ENCODE measurements at regions not wholly inside any gene's neighbourhood (a gene's known extent, or its start where the extent isn't known, plus 50 kb on each side); places are given as distances from the start of the nearest gene placed in this dataset.
"Not testable (repeated sequence)": the region's sequence is repeated elsewhere in the genome, so short reads cannot be mapped to it uniquely, and the experiment has no call there.

DNA sequence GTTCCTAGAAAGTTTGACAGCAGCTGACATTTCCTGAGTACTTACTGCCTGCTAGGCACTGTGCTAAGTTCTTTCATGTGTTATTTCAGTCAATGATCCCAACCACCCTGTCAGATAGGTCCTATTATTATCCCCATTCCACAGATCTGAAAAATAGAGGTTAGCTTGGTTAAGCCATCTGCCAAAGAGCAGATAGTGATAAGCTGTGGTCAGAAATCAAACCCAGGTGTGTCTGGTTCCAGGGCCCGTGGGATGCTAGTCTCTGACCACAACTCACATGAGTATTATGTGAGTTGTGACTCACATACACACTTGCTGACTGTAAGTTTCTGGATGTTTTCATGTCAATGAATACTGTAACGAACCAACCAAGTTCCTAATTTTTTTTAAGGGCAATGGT lies 132.0 kb upstream of the APCDD1 start:
- DNase-seq (ENCODE audit: low read depth in 4 of 4, low spot score in 2 of 4), result no peak

GRCh38 chr18:10329101-10329500 lies 125.3 kb upstream of the APCDD1 start:
- no peak for DNase-seq (ENCODE audit: low read depth in 4 of 4, low spot score in 2 of 4)

GRCh38 chr18:10330428-10330827 lies 124.0 kb upstream of the APCDD1 start:
- DNase-seq (ENCODE audit: low read depth in 4 of 4, low spot score in 2 of 4), result no peak

DNA sequence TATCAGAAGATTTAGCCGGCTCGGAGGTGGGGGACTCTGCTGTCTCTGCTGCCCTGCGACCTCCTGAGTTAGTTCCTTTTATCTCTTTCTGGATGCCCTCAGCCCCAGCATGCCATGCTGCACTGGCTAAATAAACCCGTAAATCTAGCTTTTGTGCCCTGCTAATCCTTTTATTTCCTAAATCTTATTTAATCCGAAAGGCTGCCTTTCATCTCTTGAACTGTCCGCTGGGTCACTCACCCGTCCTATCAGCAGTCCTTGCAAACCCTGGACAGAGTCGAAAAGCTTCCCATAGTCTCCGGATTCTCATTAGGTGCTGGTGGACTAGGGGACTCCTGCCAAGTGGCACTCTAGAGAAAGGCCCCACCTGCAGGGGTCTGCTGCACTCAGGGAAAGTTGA lies 122.0 kb upstream of the APCDD1 start:
- DNase-seq (ENCODE audit: low read depth in 4 of 4, low spot score in 2 of 4), result no peak

DNA sequence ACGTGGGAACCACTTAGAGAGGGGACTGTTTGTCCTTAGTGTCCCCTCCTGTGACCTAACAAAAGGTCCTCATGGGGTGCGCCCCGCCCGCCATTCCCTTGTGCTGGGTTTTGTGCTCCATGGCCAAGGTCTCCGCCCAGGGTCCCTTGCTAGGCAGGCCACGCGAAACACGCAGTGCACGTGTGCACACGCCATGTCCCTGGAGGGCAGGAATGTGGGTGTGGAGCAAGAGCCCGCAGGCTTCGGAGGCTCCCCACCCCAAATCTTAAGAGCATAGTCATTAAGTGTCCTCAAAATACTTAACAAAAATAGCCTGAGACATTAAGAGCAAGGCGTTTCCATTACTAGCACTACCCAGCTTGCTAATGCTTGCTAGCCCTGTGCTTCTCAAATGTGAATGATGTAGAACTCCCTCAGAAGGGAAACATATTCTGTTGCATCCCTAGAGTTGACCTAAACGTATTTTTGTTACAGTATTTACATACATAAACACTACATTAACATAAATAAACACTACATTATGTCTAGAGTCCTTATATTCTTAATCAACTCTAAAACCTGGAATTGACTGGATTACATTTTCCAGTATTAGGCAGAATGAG lies 117.6 kb upstream of the APCDD1 start:
- no peak for DNase-seq (ENCODE audit: low read depth in 4 of 4, low spot score in 2 of 4)

DNA sequence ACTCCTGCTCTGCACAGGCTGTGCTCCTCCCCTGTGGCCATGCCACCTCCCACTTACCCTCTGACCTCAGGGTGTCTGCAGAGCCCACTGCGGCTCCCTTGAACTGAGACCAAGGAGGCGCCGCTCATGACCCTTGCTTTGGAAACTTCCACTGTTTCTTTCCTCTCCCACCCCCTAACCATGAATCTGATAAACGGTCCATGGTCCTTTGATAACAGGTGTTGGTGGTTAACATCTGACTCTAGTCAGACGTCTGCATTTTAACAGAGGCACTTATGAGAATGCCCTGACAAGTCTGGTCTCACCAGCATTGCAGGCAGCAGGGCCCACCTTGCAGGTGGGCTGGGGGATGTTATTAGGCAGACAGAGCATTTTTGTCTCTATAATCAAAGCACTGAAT lies 113.6 kb upstream of the APCDD1 start:
- DNase-seq (ENCODE audit: low read depth in 4 of 4, low spot score in 2 of 4), result no peak

- DNase-seq (ENCODE audit: low read depth in 4 of 4, low spot score in 2 of 4), result no peak
These were observed 110.7 kb upstream of the APCDD1 start for GRCh38 chr18:10343778-10344177.

GRCh38 chr18:10346749-10347415 lies 107.6 kb upstream of the APCDD1 start:
- DNase-seq (ENCODE audit: low read depth in 4 of 4, low spot score in 2 of 4), result no peak

GRCh38 chr18:10349561-10349960 lies 104.9 kb upstream of the APCDD1 start:
- DNase-seq (ENCODE audit: low read depth in 4 of 4, low spot score in 2 of 4), result no peak

DNA sequence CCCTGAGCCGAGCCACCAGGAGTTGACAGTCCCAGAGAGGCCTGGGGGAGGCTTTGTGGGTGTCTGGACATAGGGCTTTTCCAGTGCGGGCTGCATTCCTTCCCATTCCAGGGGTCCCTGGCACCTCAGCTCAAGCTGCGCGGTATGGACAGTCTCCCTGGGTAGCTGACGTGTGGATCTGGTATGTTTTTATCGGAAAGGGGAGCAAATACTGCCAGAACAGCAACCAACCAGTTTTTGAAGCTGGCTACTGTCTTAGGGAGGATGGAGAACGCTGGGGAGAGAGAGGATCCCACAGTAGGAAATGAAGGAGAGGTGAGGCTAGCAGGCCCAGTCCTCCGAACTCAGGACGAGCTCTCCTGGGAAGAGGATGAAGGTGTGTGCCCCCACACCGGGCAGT lies 103.8 kb upstream of the APCDD1 start:
- DNase-seq (ENCODE audit: low read depth in 4 of 4, low spot score in 2 of 4), result no peak

GRCh38 chr18:10351219-10351818 lies 103.1 kb upstream of the APCDD1 start:
- no peak for DNase-seq (ENCODE audit: low read depth in 4 of 4, low spot score in 2 of 4)

DNA sequence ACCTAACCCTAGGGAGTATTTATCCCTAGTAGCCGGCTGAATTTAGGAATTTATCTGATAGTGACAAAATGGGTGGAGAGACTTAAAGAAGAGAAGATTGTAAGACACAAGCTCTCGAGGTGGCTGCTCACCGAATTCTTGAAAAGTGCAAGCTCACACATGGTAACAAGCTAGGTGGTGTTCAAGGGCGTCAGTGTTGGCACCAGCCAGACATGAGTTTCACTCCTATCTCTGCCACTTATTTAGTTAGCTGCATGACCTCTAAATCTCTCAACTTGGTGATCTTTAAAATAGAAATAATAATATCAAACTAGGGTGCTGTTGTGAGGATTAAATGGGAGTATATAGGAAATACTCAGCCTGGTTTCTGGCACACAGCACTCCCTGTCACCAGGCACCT lies 102.6 kb upstream of the APCDD1 start:
- no peak for DNase-seq (ENCODE audit: low read depth in 4 of 4, low spot score in 2 of 4)

DNA sequence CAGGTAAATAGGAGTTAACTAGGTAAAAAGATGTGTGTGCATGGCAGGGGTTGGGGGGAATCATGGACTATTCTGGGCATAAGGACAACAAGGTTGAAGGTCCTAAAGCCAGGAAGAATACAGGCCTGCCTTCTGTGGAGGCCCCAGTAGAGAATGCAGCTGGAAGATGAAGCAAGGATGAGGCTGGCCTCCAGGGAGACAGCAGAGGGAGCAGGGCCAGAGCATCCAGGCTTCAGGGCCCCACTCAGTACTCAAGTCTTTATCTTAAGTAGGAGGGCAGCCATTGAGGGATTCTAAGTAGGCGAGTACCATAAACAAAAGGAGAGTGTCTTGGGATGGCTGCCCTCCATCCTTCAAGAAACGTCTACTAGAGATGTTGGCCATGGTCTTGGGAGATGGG lies 101.8 kb upstream of the APCDD1 start:
- DNase-seq (ENCODE audit: low read depth in 4 of 4, low spot score in 2 of 4), result no peak

DNA sequence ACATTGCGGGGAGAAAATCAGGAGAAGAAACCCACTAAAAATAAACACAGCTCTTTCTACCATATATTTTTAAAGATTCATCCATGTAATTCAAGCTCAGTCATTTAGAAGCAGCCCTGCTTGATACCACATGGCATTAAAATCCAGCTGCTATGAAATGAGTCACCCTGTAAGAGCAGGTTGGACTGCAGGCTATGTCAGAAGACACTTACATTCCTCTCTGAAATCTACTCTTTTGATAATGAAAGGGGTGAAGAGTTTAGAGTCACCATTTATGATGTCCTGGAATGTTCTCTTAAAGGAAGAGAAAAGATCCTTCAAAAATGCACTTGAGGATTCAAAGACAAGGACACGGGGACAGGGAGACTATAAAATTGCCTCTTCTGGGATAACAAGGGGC lies 100.6 kb upstream of the APCDD1 start:
- no peak for DNase-seq (ENCODE audit: low read depth in 4 of 4, low spot score in 2 of 4)

DNA sequence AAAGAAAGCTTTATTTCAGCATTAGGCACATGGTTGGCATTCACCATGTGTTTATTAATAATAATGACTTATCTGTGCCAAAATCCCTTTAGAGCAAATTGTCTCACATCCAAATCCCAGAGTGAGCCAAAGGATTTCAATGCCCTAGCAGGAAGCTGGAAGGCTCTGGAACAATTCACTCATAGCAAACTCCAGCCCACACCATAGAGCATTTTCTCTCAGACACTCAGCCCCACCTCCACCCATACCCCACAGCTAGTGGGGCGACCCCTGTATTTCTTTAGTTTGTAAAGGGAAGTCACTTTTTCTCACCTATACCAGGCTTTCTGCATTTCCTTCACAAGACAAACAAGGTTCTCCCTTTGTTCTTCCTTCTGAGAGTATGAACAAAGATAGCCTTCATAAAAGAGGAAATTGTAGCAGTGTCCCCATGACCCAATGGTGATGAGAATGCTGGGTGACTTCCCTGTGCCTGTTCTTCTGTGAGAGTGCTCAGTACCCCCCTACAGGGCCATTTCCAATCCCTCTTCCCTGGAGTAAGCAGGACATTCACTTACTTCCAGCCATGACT lies 100.1 kb upstream of the APCDD1 start:
- no peak for DNase-seq (ENCODE audit: low read depth in 4 of 4, low spot score in 2 of 4)

- DNase-seq (ENCODE audit: low read depth in 4 of 4, low spot score in 2 of 4), result no peak
These were observed 99.5 kb upstream of the APCDD1 start for GRCh38 chr18:10354890-10355289.

GRCh38 chr18:10356999-10357398 lies 97.4 kb upstream of the APCDD1 start:
- not testable (repeated sequence) for DNase-seq (ENCODE audit: low read depth in 4 of 4, low spot score in 2 of 4)

DNA sequence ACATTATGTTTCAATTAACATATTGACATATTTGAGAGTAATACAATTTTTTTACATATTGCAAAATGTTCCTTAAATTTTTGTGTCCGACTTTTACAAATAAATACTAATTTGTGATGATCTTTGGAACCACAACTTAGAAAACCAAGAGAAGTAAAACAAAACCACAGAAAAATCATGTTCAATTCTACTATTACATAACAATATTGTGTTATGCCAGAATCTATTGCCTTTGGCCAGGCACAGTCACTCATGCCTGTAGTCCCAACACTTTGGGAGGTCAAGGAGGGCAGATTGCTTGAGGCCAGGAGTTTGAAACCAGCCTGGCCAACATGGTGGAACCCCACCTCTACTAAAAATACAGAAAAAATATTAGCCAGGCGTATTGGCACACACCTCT lies 92.8 kb upstream of the APCDD1 start:
- DNase-seq (ENCODE audit: low read depth in 4 of 4, low spot score in 2 of 4), result no peak

- no peak for DNase-seq (ENCODE audit: low read depth in 4 of 4, low spot score in 2 of 4)
These were observed 89.4 kb upstream of the APCDD1 start for GRCh38 chr18:10365021-10365500.

- no peak for DNase-seq (ENCODE audit: low read depth in 4 of 4, low spot score in 2 of 4)
These were observed 88.5 kb upstream of the APCDD1 start for GRCh38 chr18:10365901-10366300.

DNA sequence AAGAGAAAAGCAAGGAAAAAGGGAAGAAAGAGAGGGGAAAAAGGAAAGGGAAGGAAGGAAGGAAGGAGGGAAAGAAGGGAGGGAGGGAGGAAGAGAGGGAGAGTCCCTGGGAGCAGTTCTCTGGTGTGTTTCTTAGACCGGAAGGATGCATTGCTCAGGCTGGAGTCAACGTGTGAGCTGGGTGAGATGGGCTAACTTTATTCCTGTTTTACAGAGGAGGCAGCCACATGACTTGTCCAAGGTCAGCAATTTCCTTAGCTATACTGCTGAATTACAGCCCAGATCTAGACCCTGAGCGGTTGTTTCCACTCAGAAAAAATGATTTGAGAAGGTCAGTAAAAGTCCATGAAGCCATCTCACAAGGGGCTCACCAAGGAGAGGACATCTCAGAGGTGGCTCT lies 86.6 kb upstream of the APCDD1 start:
- DNase-seq (ENCODE audit: low read depth in 4 of 4, low spot score in 2 of 4), result no peak

Data from left renal cortex interstitium (tissue), 4 donors.